ENCODE measurements at regions not wholly inside any gene's neighbourhood (a gene's known extent, or its start where the extent isn't known, plus 50 kb on each side); places are given as distances from the start of the nearest gene placed in this dataset.

DNA sequence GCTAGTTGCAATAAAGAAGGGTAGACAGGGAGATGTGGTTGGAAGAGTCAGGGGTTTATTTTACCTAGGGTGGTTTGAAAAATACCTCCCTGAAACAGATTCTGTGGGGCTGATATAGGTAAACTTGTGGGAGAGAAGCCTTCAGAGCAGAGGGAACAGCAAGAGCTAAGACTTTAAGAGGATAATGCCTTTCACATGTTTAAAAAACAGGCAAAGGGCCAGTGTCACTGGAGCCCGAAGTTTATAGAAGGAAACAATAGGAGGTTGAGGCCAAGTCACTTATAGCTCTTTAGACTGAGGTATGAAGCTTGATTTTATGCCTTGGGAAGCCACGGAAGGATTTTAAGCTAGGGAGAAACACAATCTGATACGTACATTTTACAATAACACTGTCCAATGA is 448.7 kb downstream of the TAFA4 start:
- no peak overlapping the region for H3K4me3 ChIP-seq (ENCODE audit: low read depth, low read length)
- no peak for DNase-seq (ENCODE audit: low read depth)

DNA sequence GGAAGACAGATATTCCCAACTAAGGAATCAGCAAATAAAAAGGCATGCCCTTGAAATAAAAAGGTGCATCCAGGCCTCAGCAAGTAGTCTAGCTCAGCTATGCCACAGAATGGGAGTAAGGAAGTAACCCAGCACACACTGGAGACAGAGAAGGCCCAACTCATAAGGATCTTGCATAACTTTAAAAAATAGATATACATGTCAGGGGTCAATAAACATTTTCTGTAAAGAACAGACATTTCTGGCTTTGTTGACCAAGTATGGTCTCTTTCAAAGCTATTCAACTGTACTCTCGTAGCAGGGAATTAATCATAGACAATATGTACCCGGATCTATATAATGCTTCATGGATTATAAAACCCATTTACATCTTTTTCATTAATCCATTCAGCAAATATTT is 449.3 kb downstream of the TAFA4 start:
- no peak overlapping the region for H3K4me3 ChIP-seq (ENCODE audit: low read depth, low read length)

More for the DNA sequence above, 448.7 kb downstream of the TAFA4 start:
- TF ChIP-seq, protein P1, sequence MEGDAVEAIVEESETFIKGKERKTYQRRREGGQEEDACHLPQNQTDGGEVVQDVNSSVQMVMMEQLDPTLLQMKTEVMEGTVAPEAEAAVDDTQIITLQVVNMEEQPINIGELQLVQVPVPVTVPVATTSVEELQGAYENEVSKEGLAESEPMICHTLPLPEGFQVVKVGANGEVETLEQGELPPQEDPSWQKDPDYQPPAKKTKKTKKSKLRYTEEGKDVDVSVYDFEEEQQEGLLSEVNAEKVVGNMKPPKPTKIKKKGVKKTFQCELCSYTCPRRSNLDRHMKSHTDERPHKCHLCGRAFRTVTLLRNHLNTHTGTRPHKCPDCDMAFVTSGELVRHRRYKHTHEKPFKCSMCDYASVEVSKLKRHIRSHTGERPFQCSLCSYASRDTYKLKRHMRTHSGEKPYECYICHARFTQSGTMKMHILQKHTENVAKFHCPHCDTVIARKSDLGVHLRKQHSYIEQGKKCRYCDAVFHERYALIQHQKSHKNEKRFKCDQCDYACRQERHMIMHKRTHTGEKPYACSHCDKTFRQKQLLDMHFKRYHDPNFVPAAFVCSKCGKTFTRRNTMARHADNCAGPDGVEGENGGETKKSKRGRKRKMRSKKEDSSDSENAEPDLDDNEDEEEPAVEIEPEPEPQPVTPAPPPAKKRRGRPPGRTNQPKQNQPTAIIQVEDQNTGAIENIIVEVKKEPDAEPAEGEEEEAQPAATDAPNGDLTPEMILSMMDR (IDR thresholded peaks at IDR 0.05; ENCODE audit: insufficient read depth, low read length, poor library complexity, severe bottlenecking) = no peak
- no peaks in the 10 kb centered on the region for H3K27me3 ChIP-seq (ENCODE audit: control insufficient read depth, insufficient read depth, low read length)
- H3K36me3 ChIP-seq (ENCODE audit: control insufficient read depth, insufficient read depth, low read length) = no peaks in the 10 kb centered on the region

DNA sequence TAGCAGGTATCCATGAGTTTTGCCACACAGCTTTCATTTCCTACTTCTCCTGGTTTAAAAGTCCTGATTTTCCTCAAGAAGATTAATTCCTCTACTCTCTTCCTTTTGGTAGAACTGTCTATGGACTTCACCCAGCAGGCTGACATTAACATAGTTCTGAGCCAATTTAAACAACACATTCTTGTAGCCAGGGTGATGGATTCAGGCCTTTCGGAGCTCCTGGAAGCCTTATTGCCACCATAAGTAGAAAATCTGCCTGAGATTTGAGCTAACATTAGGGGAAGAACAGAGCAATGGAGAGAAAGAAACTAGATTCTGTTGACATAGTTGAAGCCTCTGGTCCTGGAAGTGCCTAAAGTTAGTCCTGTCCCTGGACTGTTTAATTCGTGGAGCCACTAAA is 449.8 kb downstream of the TAFA4 start:
- Histone ChIP-seq H3K4me3 (ENCODE audit: low read depth, low read length) (no peak overlapping the region), H3K36me3 (ENCODE audit: control insufficient read depth, insufficient read depth, low read length) (no peaks in the 10 kb centered on the region), H3K27me3 (ENCODE audit: control insufficient read depth, insufficient read depth, low read length) (no peaks in the 10 kb centered on the region)
- TF ChIP-seq, protein P1 (IDR thresholded peaks at IDR 0.05; ENCODE audit: insufficient read depth, low read length, poor library complexity, severe bottlenecking) = no peak
- DNase-seq (ENCODE audit: low read depth) = no peak

More for the DNA sequence above, 449.3 kb downstream of the TAFA4 start:
- Histone ChIP-seq H3K36me3 (ENCODE audit: control insufficient read depth, insufficient read depth, low read length) (no peaks in the 10 kb centered on the region), H3K27me3 (ENCODE audit: control insufficient read depth, insufficient read depth, low read length) (no peaks in the 10 kb centered on the region)
- TF ChIP-seq, protein P1 (IDR thresholded peaks at IDR 0.05; ENCODE audit: insufficient read depth, low read length, poor library complexity, severe bottlenecking) = no peak
- no peak for DNase-seq (ENCODE audit: low read depth)

DNA sequence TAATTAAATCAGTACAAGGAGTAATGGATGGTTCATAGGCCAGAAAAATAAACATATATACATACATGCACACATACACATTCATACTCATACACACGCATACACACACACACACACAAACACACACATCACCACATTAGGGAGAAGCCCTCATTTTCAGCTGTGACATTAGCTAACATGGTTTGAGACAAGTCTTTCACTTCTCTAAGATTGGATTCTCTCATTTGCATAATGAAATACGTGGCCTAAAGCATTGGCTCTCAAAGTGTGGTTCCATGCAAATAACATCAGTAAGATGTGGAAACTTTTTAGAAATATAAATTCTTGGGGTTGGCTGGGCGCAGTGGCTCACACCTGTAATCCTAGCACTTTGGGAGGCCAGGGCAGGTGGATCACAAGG is 452.6 kb downstream of the TAFA4 start:
- TF ChIP-seq, protein P1 (IDR thresholded peaks at IDR 0.05; ENCODE audit: insufficient read depth, low read length, poor library complexity, severe bottlenecking) = no peak
- H3K4me3 ChIP-seq (ENCODE audit: low read depth, low read length) = no peak overlapping the region
- no peaks in the 10 kb centered on the region for H3K27me3 ChIP-seq (ENCODE audit: control insufficient read depth, insufficient read depth, low read length)
- no peaks in the 10 kb centered on the region for H3K36me3 ChIP-seq (ENCODE audit: control insufficient read depth, insufficient read depth, low read length)
- no peak for DNase-seq (ENCODE audit: low read depth)

DNA sequence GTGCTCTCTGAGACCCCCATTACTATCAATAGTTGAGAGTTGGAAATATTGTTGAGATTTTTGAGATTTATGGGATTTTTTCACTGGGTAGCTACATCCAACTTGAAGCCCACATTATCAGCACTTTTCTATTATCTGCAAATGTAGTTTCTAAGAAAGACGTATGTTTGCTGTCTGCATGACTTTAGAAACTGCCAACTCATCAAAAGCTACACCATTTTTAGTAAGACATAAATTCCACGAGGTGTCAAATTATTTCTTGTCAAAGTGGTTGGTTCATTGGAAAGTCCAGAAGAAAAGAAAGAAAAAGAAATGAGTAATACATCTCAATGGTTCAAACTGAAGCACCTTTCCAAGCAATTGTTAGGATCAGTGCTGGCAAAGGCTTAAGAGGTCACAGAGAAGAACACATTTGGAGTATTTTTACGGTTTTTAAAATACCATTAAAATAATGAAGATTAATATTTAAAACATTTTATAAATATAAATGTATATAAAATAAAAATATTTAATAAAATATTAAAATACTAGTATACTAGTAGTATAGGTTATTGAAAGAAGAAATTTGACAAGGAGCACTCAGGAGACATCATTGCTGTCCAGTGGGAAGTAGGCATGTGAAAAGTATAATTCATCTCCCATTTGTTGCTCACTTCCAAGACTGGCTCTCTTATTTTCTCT is 463.5 kb downstream of the TAFA4 start:
- no peak for DNase-seq (ENCODE audit: low read depth)
- Histone ChIP-seq H3K4me3 (ENCODE audit: low read depth, low read length) (no peak overlapping the region), H3K36me3 (ENCODE audit: control insufficient read depth, insufficient read depth, low read length) (no peaks in the 10 kb centered on the region), H3K27me3 (ENCODE audit: control insufficient read depth, insufficient read depth, low read length) (no peaks in the 10 kb centered on the region)
- TF ChIP-seq, protein P1 (IDR thresholded peaks at IDR 0.05; ENCODE audit: insufficient read depth, low read length, poor library complexity, severe bottlenecking) = no peak

DNA sequence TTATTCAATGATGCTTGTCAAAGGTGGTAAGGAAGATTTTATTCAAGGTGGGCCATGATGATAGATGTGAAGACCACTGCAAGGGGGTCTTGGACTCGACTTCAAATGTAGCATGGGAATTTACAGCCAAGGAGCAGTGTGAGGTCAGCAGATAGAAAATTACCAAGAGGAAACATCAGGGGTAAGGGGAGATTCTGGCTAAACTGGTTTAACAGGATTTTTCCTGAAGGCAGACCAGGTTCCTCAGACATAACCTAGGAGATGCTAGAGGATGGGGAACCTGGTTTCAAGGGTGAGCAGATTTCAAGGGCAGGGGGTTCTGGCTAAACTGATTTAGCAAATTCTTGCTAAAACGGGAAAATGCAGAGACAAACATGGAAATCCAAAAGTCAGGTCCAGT is 464.9 kb downstream of the TAFA4 start:
- H3K27me3 ChIP-seq (ENCODE audit: control insufficient read depth, insufficient read depth, low read length) = no peaks in the 10 kb centered on the region
- TF ChIP-seq, protein P1 (IDR thresholded peaks at IDR 0.05; ENCODE audit: insufficient read depth, low read length, poor library complexity, severe bottlenecking) = no peak
- H3K36me3 ChIP-seq (ENCODE audit: control insufficient read depth, insufficient read depth, low read length) = no peaks in the 10 kb centered on the region
- H3K4me3 ChIP-seq (ENCODE audit: low read depth, low read length) = no peak overlapping the region
- no peak for DNase-seq (ENCODE audit: low read depth)

All from kidney epithelial cell (primary cell).